Endothelial cell of umbilical vein (primary cell): ENCODE measurements at regions not wholly inside any gene's neighbourhood (a gene's known extent, or its start where the extent isn't known, plus 50 kb on each side); places are given as distances from the start of the nearest gene placed in this dataset.

ENCODE experiments used
- CTCF ChIP-seq, 2 donors: IDR thresholded peaks; 1 replicate in 1 of 2; 2 replicates in 1 of 2; pipeline ENCODE4 v1.5.1; 2011; ENCODE audit warnings: low read length in 2 of 2, mild to moderate bottlenecking in 2 of 2, moderate library complexity in 2 of 2, control low read depth in 1 of 2, inconsistent platforms in 1 of 2, low read depth in 1 of 2; ENCODE audit not compliant: insufficient read depth in 1 of 2; ENCODE audit errors: extremely low read depth in 1 of 2
- EZH2 ChIP-seq: IDR thresholded peaks from 2 replicates; pipeline ENCODE4 v1.6.1; 2012; ENCODE audit warnings: borderline replicate concordance, low read depth, mild to moderate bottlenecking, moderate library complexity, low read length, inconsistent platforms; ENCODE audit not compliant: severe bottlenecking
- FOS ChIP-seq: IDR thresholded peaks from 2 replicates; pipeline ENCODE4 v1.6.1; 2011; ENCODE audit warnings: mild to moderate bottlenecking, low read length, moderate library complexity, borderline replicate concordance; ENCODE audit not compliant: insufficient read depth
- MAX ChIP-seq: IDR thresholded peaks from 2 replicates; pipeline ENCODE4 v1.6.1; 2011; ENCODE audit not compliant: insufficient read depth, insufficient read length
- MYC ChIP-seq: IDR thresholded peaks from one replicate; pipeline ENCODE4 v1.6.1; 2011; ENCODE audit warnings: mild to moderate bottlenecking, low read depth, low read length
- POLR2A ChIP-seq: IDR thresholded peaks from 2 replicates; pipeline ENCODE4 v1.6.1; 2012; ENCODE audit warnings: low read depth, mild to moderate bottlenecking, control low read depth, low read length
- POLR2AphosphoS5 ChIP-seq: IDR thresholded peaks from 2 replicates; pipeline ENCODE4 v1.6.1; 2012; ENCODE audit warnings: low read depth, mild to moderate bottlenecking, control low read depth, low read length, moderate library complexity; ENCODE audit not compliant: insufficient read depth

- TF ChIP-seq POLR2A (no peak), POLR2AphosphoS5 (no peak), CTCF (IDR thresholded peaks at IDR 0.05; ENCODE audit: extremely low read depth in 1 of 2, insufficient read depth in 1 of 2, low read depth in 1 of 2, low read length in 2 of 2) (no peak), MYC (no peak), EZH2 (no peak), MAX (no peak), FOS (no peak)
Measured at GRCh38 chr5:37996918-37997317, 157.1 kb upstream of the GDNF start.
